Ishikawa (cell line): ENCODE measurements at regions not wholly inside any gene's neighbourhood (a gene's known extent, or its start where the extent isn't known, plus 50 kb on each side); places are given as distances from the start of the nearest gene placed in this dataset.

Experiments
- CEBPB ChIP-seq: IDR thresholded peaks from 2 replicates; pipeline ENCODE4 v1.6.1; 2012
- CREB1 ChIP-seq: IDR thresholded peaks from 2 replicates; pipeline ENCODE4 v1.6.1; 2012; ENCODE audit warnings: low read depth
- EGR1 ChIP-seq: IDR thresholded peaks from 2 replicates; pipeline ENCODE4 v1.6.1; 2012
- EP300 ChIP-seq: IDR thresholded peaks from 2 replicates; pipeline ENCODE4 v1.6.1; 2012; ENCODE audit warnings: borderline replicate concordance
- FOXM1 ChIP-seq: IDR thresholded peaks from 2 replicates; pipeline ENCODE4 v1.6.1; 2012; ENCODE audit warnings: low read depth, borderline replicate concordance
- MAX ChIP-seq: IDR thresholded peaks from 2 replicates; pipeline ENCODE4 v1.6.1; 2012
- NFIC ChIP-seq: IDR thresholded peaks from 2 replicates; pipeline ENCODE4 v1.6.1; 2012
- RAD21 ChIP-seq: IDR thresholded peaks from 2 replicates; pipeline ENCODE4 v1.6.1; 2012; ENCODE audit warnings: low read depth
- REST ChIP-seq: IDR thresholded peaks from 2 replicates; pipeline ENCODE4 v1.6.1; 2012; ENCODE audit warnings: low read depth, mild to moderate bottlenecking
- TAF1 ChIP-seq: IDR thresholded peaks from 2 replicates; pipeline ENCODE4 v1.6.1; 2012; ENCODE audit warnings: low read depth, mild to moderate bottlenecking
- TCF12 ChIP-seq: IDR thresholded peaks from 2 replicates; pipeline ENCODE4 v1.6.1; 2012; ENCODE audit warnings: low read depth
- TEAD4 ChIP-seq: IDR thresholded peaks from 2 replicates; pipeline ENCODE4 v1.6.1; 2012
- USF1 ChIP-seq: IDR thresholded peaks from 2 replicates; pipeline ENCODE4 v1.6.1; 2012
- YY1 ChIP-seq: IDR thresholded peaks from 2 replicates; pipeline ENCODE4 v1.6.1; 2012; ENCODE audit warnings: low read depth
- ZBTB7A ChIP-seq: IDR thresholded peaks from 2 replicates; pipeline ENCODE4 v1.6.1; 2012; ENCODE audit warnings: low read depth

GRCh38 chr7:12133865-12134264 is 77.2 kb upstream of the TMEM106B start:
- TF ChIP-seq NFIC (no peak), CEBPB (no peak), ZBTB7A (no peak), REST (no peak), MAX (no peak), YY1 (no peak), RAD21 (no peak), TAF1 (no peak), EP300 (no peak)

GRCh38 chr7:12136523-12136922 is 74.6 kb upstream of the TMEM106B start:
- TF ChIP-seq RAD21 (no peak), CREB1 (no peak), REST (no peak), CEBPB (no peak), EP300 (no peak), FOXM1 (no peak), TEAD4 (no peak), USF1 (no peak), MAX (no peak), ZBTB7A (no peak), YY1 (no peak), EGR1 (no peak)

- TF ChIP-seq ZBTB7A (no peak), EP300 (no peak), NFIC (no peak), CEBPB (no peak), YY1 (no peak)
These were observed 73.8 kb upstream of the TMEM106B start for GRCh38 chr7:12137283-12137682.

GRCh38 chr7:12138421-12138820 is 72.7 kb upstream of the TMEM106B start:
- TF ChIP-seq EGR1 = no peak
- TF ChIP-seq TCF12 = no peak
- TF ChIP-seq FOXM1 = no peak
- no peak for TF ChIP-seq EP300
- TF ChIP-seq TAF1 = no peak
- no peak for TF ChIP-seq RAD21
- TF ChIP-seq USF1 = no peak

- TF ChIP-seq FOXM1 = no peak
- TF ChIP-seq TEAD4 = no peak
- no peak for TF ChIP-seq TCF12
- TF ChIP-seq CREB1 = no peak
- TF ChIP-seq EP300 = no peak
These were observed 71.7 kb upstream of the TMEM106B start for GRCh38 chr7:12139416-12139815.

GRCh38 chr7:12146813-12147212 is 64.3 kb upstream of the TMEM106B start:
- TF ChIP-seq TAF1 (no peak), REST (no peak), RAD21 (no peak), USF1 (no peak), CREB1 (no peak), TCF12 (no peak), MAX (no peak), ZBTB7A (no peak), NFIC (no peak), EGR1 (no peak), CEBPB (no peak), TEAD4 (no peak)
